Head of caudate nucleus (tissue), 42 donors: ENCODE measurements at regions not wholly inside any gene's neighbourhood (a gene's known extent, or its start where the extent isn't known, plus 50 kb on each side); places are given as distances from the start of the nearest gene placed in this dataset.

Experiments used
- DNase-seq, 42 donors: peaks; one replicate each; pipeline versions ENCODE4 v3.0.0 to v3.0.0-alpha.2; 2020 to 2021; ENCODE audit warnings: mixed read lengths in 7 of 42
- intact Hi-C: fragments of 100-400 bp; cut with DNase I; formaldehyde crosslinking; loops from one replicate; pipeline ENCODE4 v1.15.0; 2022

DNA sequence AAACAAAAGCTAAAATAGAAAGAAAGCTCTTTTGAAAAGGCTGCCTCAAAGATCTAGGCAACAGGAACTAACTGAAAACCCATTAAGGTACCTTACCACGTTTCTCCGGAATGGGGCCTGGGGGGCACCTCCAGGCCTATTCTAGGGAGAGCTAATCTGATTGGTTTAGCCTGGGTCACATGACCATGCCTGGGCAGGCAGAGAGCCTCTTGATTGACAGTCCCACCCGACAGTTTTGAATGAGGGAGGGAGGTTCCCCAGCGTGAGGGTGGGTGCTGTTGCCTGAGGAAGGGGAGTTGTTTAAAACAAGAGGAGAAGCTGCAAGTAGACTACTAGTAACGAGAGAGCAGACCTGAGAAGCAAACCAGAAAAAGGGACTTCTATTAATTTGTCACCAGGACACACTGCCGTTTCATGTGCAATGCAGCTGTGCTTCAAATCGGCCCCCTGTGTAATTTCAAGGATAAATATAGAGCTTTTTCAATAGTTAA, 143.4 kb upstream of the HS3ST2 start:
- peak in 38 of 42 donors; percentile 13 to 80 (median 52) for DNase-seq
- intact Hi-C loops: no loop called here

DNA sequence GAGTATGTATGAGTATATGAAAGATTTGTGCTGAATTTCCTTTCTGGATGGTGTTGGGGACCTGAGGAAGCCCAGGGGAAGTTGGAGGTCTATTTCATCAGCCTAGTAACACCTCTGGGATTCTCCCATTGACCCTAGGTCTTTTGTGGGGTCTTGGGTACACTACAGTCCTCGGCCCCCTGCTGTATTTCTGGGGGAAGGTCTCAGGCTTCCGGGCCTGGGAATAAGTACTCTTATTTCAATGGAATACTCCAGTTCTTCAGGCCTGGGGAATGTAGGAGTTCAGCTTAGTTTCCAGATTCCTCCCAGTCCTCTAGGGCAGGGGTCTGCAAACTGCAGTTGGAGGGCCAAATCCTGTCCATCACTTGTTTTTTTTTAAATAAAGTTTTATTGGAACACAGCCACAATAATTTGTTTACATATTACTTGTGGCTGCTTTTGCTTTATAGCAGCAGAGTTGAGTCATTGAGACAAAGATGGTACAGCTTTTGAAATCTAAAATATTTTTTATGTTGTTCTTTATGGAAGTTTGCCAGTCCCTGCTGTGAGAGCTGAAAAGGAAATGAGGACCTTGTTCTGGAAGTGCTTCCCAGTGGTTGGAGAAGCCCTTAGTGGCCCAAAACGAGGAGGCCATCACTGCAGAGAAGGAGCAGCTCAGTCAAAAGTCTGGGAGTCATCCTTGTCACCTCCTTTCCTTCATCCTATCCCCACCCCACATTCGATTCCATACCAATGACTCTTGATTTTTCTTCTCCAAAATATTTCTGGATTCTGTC, 142.5 kb upstream of the HS3ST2 start:
- intact Hi-C loops: no loop called here
- DNase-seq: peak in 3 of 42 donors; percentile 36 to 39 (median 36)

DNA sequence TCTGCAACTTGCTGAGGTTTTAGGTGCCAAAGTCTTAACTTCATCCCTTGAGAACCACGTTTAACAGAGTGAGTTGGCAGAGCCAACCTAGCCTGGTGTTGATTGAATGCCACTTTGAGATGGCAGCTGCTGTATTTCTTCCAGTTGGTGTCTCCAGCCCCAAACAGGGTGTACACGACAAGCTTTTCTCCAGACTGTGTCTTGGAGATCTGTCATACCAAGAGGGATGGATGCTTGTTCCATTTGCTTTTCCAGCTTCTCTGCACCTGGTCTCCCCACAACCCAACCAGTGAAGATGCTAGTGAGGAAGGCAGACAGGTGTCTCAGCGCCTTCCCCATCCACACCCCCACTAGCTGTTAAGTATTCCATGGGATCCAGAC, 141.1 kb upstream of the HS3ST2 start:
- DNase-seq: peak in 3 of 42 donors; percentile 26 to 38 (median 34)
- intact Hi-C loops: no loop called here

DNA sequence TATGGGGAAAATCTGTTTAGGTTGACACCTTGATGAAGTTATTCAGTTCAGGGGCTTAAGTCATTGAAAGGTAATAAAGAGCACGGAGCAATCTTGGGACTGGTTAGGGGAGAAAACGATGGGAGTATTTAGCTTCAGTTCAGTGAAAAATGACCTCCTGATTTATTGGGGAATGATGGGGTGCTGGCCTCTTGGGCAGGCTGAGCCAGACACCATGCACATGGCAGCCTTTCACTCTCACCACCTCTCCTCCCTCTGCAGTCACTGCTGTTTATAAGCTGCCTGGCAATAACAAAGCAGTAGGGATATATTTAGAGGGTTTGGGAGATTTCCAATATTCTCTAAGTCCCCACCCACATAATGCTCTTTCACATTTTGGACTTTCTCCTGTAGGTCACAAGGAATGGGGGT, 140.5 kb upstream of the HS3ST2 start:
- DNase-seq: peak in 3 of 42 donors; percentile 8 to 24 (median 18)
- intact Hi-C loops: no loop called here

DNA sequence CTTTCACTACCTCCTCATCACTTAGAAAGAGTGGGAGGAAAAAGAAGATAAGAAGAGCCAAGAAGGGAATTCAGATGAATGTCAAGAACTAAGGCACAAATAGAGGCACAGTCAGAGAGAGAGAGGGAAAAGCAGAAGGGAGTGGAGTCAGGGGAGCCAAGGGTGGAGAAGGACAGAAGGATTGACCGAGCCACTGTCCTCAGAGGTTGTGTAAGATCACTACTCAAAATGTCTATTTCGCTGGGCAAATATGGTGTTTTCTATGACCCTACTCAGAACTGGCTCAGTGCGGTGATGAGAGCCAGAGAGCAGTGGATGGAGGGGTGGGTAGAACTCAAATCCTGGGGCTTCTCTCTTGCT, 139.2 kb upstream of the HS3ST2 start:
- peak in 2 of 42 donors; percentile 28 to 31 for DNase-seq
- intact Hi-C loops: no loop called here

DNA sequence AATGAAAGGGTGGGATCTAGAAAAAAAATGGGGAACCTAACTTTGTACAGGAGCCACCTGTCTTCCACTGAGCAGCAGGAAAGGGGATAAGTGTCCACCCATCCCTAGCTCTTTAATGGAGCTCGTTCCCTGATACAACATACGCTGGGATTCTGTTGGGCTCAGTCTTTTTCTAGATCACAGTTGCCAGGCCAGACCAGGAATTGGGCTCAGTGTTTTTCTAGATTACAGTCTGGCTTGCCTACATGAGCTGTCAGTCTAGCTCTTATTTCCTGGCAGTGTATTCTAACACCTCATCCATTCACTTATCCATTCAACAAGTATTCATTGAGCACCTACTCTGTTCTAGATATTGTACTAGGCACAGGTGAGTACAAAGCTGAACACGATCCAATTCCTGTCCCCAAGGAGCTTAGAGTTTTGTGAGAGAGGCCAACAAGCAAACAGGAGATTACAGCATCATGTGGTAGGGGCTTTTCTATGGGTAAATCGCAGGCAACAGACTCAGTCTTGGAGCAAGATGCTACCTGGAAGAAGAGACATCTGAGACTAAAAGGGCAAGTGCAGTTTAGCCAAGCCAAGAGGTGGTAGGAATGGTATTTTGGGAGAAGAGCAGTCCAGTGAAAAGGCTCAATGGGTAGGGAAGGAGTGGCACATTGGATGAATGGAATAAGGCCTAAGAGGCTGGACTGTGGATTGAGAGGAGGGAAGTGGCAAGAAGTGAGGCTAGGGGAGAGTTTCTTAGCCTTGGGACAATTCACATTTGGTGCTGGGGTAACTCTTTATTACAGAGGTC, 138.0 kb upstream of the HS3ST2 start:
- peak in 3 of 42 donors; percentile 5 to 25 (median 24) for DNase-seq
- intact Hi-C loops: no loop called here

DNA sequence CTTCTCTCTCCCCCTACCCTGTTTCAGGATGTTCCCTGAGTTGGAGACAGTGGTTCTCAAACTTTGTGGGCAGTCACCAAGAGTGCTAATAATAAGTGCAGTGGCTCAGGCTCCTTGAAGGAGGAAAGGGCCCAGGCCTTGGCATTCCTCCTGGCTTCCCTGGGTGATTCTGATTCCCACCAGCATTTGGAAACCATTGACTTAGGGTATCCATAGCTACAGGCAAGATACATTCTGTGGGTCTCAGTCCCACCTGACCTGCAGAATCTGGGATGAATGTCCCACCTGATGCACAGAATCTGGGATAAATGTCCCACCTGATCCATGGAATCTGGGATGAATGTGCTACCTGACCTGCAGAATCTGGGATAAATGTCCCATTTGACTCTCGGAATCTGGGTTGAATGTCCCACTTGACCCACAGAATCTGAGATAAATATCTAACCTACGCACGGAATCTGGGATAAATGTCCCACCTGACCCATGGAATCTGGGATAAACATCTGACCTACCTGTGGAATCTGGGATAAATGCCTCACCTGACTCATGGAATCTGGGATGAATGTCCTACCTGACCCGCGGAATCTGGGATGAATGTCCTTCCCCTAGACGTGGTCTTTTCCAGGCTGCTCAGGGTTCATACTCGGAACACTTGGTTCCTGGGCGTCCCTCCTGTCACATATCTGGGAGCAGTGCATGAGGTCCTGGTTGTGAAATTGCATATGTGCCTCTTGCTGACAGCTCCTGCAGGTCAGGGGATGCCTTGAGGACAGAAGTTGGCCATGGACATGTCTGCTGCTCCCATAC, 136.7 kb upstream of the HS3ST2 start:
- intact Hi-C loops: no loop called here
- peak in 3 of 42 donors; percentile 35 to 36 (median 35) for DNase-seq

DNA sequence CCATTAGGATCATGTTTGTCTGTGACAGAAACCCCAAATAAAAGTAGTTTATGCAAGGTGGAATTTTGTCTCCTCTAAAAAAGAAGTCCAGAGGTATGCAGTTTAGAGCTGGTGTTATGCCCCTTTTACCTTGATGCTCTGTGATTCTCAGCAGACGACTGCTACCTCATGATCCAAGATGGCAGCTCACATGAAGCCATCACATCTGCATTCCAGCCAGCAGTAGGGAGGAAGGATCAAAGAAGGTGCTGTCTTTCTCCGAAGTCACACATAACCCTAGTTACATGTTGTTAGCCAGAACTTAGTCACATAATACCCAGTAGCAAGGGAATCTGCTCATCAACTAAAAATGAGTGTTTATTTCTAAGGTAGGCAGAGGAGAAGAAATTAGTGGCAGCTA, 135.7 kb upstream of the HS3ST2 start:
- DNase-seq: peak in 1 of 42 donors; percentile 20
- intact Hi-C loops: no loop called here

DNA sequence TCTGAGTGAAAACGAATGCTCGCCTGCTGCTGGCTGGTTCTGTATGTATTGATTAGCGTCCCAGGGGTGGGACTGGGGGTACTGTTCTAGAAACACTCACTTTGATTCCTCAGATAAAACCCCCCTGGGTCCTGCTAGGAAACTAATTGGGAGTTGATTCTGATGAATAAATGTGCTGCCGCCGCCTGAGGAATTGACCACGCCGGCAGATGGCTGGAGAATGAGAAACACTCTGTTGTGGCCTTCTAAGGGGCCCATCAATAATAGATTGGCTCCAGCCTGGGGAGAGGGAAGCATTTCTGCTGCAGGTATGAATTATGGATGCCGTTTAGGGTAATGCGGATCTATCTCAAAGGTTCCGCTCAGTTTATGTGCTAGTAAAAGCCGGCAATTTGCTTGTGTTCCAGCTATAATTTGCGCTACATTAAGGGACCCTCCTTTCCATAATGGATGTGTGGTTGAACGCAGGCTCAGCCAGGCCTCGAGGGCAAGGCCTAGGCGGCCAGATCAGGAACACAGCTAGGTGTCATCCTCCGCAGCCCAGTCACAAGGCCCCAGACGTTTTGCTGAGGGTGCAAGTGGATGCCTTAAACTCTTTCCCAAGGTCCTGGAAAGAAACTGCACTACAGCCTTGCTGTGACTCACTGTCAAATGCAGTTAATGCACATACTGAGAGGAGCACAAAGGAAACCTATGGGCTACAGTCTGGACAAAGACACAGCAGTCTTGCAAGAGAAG, 132.2 kb upstream of the HS3ST2 start:
- intact Hi-C loops: no loop called here
- DNase-seq: no peak

DNA sequence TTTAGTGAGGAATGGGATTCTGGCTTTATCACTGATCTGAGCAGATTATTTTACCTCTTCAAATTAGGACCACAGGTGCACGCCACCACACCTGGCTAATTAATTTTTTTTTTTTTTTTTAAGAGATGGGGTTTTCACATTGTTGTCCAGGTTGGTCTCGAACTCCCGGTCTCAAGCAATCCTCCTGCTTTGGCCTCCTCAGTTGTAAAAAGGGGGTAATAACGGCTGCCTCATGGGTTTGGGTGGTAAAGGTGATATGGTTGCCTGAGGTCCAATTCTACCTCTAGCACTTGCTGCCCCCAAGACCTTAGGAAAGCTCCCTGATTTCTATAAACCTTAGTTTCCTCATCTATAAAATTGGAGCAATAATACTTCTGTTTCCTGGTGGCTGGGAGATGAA, 130.7 kb upstream of the HS3ST2 start:
- intact Hi-C loops: no loop called here
- DNase-seq: no peak

DNA sequence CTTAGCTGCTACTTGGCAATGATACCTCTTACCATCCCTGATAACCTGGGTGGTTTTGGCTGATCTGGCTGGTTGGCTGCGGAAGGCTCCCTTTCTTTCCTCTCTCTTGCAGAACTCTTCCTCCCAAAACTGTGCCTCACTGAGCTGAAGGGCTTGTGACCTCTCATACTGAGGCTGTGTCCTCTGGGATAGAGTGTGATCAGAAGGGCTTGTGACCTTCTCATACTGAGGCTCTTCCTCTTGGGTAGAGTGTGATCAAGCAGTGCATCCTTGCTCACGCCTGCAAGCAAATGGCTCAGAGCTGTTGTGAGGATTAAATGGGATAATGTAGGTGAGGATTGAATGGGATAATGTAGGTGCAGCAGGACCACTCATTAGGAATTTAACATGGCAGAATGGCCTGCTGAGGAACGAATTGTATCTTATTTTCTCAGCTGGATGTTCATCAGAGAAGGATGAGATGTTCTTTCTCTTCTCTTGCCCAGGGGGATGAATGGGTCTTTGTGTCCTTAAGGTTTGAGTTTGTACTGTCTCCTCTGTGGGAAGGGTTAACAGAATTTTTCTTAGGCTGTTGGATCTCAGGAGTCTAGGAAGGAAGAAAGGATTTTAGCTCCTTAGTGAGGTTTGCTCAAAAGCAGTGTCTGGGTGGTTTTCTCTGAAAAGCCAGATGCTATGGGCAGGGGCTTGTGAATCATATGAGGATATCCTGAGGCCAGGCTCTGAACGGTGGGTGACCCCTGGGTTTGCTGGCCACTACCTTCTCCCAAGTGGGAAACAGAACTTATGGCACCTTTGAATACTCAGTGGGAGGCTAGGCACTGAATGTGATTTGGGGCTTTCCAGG, 130.0 kb upstream of the HS3ST2 start:
- intact Hi-C loops: no loop called here
- no peak for DNase-seq

DNA sequence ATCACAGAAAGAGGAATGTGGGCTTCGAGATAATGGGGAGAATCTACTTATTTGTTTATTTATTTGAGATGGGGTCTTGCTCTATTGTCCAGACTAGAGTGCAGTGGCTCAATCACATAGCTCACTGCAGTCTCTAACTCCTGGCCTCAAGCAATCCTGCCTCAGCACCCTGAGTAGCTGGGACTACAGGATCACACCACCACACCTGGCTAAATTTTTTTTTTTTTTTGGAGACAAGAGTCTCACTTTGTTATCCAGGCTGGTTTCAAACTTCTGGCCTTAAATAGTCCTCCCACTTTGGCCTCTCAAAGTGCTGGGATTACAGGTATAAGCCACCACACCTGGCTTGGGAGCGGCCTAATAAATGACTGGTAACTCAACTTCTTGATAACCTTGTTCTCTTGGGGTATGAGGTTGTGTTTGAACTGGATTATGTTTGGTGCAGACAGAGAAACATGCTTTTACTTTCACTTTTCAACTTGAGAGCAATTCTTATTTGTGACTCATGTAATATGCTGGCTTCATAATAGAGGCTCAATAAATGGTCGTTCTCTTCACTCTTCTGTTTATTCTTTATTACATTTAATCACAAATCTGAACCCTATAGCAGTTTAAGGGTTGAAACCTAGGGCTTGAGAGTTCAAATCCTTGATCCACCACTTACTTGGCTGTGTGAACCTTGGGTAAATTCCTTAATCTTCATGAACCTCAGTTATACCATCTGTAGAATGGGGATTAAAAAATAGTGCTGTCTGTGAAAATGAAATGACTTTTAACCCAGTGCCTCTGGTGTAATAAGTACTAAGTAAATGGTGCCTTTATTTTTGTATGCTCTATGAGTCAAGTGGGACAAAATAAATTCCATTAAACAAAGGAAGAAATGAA, 129.1 kb upstream of the HS3ST2 start:
- DNase-seq: no peak
- intact Hi-C loops: no loop called here

DNA sequence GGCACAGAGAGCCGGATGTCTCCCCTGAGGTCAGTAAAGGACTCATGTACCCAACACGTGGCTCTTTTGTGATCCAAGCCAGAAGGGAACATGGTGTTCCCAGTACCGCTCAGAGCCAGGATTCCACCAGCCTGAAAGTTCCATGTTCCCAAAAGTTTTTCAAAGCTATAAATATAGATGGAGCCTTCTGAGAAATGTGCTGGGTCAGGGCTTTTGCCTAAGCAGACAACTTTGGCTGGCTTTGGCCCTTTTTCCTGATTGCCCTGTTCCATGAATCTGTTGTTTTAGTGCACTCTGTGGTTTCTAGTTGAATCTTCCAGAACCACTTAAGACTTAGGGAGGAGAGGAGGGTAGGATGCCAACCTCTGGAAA, 128.5 kb upstream of the HS3ST2 start:
- intact Hi-C loops: no loop called here
- DNase-seq: no peak

DNA sequence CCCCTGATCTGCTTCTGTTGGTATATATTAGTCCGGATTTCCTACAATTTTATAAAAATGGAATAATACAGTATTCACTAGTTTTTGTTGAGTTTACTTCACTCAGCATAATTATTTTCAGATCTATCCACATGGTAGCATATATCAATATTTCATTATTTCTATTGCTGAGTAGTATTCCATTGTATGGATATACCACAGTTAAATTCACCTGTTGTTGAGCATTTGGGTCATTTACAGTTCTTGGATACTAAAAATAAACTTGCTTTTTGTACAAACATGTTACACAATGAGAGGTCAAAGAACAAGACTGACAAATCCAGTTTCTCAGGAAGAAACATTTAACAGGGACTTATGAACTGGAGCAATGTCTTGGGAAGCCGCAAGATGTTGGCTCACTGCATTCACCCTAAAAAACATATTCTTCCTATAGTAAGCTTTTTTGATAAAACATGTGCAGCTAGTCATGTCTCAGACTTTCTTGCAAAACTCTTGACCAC, 126.9 kb upstream of the HS3ST2 start:
- intact Hi-C loops: no loop called here

DNA sequence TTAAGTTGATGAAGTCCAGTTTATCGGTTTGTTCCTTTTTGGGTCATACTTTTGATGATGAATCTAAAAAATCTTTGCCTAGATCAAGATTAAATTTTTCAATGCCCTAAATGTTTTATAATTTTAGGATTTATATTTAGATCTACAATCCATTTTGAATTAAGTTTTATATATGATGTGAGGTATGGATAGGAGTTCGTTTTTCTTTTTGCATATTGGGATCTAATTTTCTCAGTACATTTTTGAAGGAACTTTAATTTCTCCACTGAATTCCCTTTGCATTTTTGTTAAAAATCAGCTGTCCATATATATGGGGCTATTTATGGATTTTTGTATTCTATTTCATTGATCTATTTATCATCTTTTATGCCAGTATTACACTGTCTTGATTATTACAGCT, 125.5 kb upstream of the HS3ST2 start:
- DNase-seq: no peak
- intact Hi-C loops: no loop called here

More for the DNA sequence above, 126.9 kb upstream of the HS3ST2 start:
- DNase-seq: no peak

DNA sequence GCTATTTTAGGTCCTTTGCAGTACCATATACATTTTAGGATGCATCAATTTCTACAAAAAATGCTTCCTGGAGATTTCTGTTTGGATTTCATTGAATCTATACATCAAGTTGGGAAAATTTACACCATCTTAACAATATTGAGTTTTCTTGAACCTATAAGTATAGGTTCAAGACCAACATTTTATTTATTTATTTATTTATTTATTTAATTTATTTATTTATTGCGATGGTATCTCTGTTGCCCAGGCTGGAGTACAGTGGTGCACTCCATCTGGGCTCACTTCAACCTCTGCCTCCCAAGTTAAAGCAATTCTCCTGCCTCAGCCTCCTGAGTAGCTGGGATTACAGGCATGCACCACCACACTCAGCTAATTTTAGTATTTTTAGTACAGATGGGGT, 125.0 kb upstream of the HS3ST2 start:
- intact Hi-C loops: no loop called here
- DNase-seq: no peak

DNA sequence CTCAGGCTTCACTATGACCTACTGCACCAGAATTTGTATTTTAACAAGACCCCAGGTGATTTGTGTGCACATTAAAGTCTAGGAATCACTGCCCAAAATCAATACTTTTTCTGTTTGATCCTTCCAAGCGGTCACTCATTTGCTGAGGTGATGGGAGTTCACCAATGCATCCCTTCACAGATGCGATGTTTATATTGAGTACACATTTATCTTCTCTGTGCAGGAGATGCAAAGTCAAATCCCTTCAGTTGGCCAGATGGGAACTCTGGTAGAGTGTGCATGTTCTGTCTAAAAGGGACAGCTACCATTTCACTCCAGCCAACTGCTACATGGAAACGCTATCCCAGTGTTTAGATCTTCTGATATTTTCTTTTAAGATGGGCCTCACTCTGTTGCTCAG, 122.6 kb upstream of the HS3ST2 start:
- intact Hi-C loops: no loop called here
- DNase-seq: no peak
